ENCODE measurements at regions not wholly inside any gene's neighbourhood (a gene's known extent, or its start where the extent isn't known, plus 50 kb on each side); places are given as distances from the start of the nearest gene placed in this dataset.

- TF ChIP-seq CHAMP1 (IDR thresholded peaks at IDR 0.05) = no peak
These were observed 466.3 kb downstream of the GUCY1A2 start (continued) for GRCh38 chr11:106551744-106552673.

- H3K27me3 ChIP-seq (ENCODE audit: control insufficient read depth in 2 of 2, insufficient read depth in 2 of 2, low read length in 2 of 2) = no peaks in the 10 kb centered on the region
- H3K9me3 ChIP-seq (replicated peaks; ENCODE audit: control insufficient read depth, insufficient read depth, low read depth, low read length) = no peaks in the 10 kb centered on the region
- no peak overlapping the region for H2AFZ ChIP-seq (ENCODE audit: low read depth, low read length)
- no peak overlapping the region for H3K27ac ChIP-seq (ENCODE audit: extremely low read depth, low read depth, low read length)
- WGBS (ENCODE audit: insufficient coverage, low coverage, missing lambda C conversion rate) = 9% methylated on average over 6 of the region's 6 CpGs
- no peaks in the 10 kb centered on the region for H3K79me2 ChIP-seq (ENCODE audit: control insufficient read depth, insufficient read depth, low read length)
- BruUV-seq (replicated peaks) = no TSS peak
- no peaks in the 10 kb centered on the region for H3K36me3 ChIP-seq (ENCODE audit: control insufficient read depth, insufficient read depth, low read length)
- POLR2A ChIA-PET = no interaction called here
- intact Hi-C loops (cut with micrococcal nuclease) = no loop called here
- H3K9ac ChIP-seq (ENCODE audit: insufficient read depth in 1 of 2, low read depth in 2 of 2, low read length in 2 of 2) = no peak overlapping the region
- FAIRE-seq (no peak), DNase-seq (ENCODE audit: extremely low read depth in 1 of 4, low spot score in 3 of 4) (no peak), ATAC-seq (no peak)
- no peaks in the 10 kb centered on the region for H3K9me1 ChIP-seq (ENCODE audit: control insufficient read depth, insufficient read depth, low read length)
- no peaks in the 10 kb centered on the region for H3K4me1 ChIP-seq (replicated peaks in 1 of 2; ENCODE audit: control insufficient read depth in 2 of 2, insufficient read depth in 2 of 2, low read length in 2 of 2)
- H3K4me2 ChIP-seq (ENCODE audit: insufficient read depth, low read length) = no peak overlapping the region
- CTCF ChIA-PET (ENCODE audit: low intra/inter-chr PET ratio) = no interaction called here
- no peaks in the 10 kb centered on the region for H4K20me1 ChIP-seq (replicated peaks; ENCODE audit: control insufficient read depth, insufficient read depth, low read length)
- H3K4me3 ChIP-seq = no peak overlapping the region
- TF ChIP-seq GATA2 (CRISPR knock-in tag; IDR thresholded peaks at IDR 0.05) = no peak
- TF ChIP-seq ZBTB2 (IDR thresholded peaks at IDR 0.05) = no peak
- in situ Hi-C loops (cut with MboI) = no loop called here
These were observed 465.5 kb downstream of the GUCY1A2 start for GRCh38 chr11:106552694-106553203.

Measured in K562 (cell line).